HEK293 (cell line): ENCODE measurements at regions not wholly inside any gene's neighbourhood (a gene's known extent, or its start where the extent isn't known, plus 50 kb on each side); places are given as distances from the start of the nearest gene placed in this dataset.

ENCODE experiments used
- CTCF ChIA-PET: fragments of 350-600 bp; formaldehyde crosslinking; extraction: SDS; loops from one replicate; lab custom pipeline; 2021; ENCODE audit warnings: antibody characterized with exemption; lab: Yijun Ruan, JAX
- POLR2A ChIA-PET: fragments of 300-600 bp; formaldehyde crosslinking; extraction: SDS; loops from one replicate; lab custom pipeline; 2020; ENCODE audit warnings: antibody characterized with exemption, inconsistent platforms; lab: Yijun Ruan, JAX
- H3K27ac ChIP-seq: fragments of 200-500 bp; sonication (Bioruptor generic); 2 replicates; pipeline ENCODE4 v1.5.1; 2014; ENCODE audit warnings: low read depth, low read length, control low read depth, inconsistent platforms; ENCODE audit errors: extremely low read depth
- H3K36me3 ChIP-seq, 2 experiments: fragments of 200-500 bp in 1 of 2; sonication (Bioruptor generic) in 1 of 2; 1 replicate in 1 of 2; 2 replicates in 1 of 2; pipeline ENCODE4 v1.5.1; 2014 to 2017; ENCODE audit warnings: inconsistent platforms in 2 of 2, low read length in 2 of 2; ENCODE audit not compliant: control insufficient read depth in 2 of 2, insufficient read depth in 1 of 2
- H3K4me1 ChIP-seq: fragments of 200-500 bp; sonication (Bioruptor generic); 2 replicates; pipeline ENCODE4 v1.5.1; 2014; ENCODE audit warnings: mild to moderate bottlenecking, low read length, inconsistent platforms; ENCODE audit not compliant: control insufficient read depth, insufficient read depth
- H3K4me3 ChIP-seq: 2 replicates; pipeline ENCODE4 v1.5.1; 2011; ENCODE audit warnings: low read depth, mild to moderate bottlenecking, control low read depth, low read length, moderate library complexity
- H3K9me3 ChIP-seq: fragments of 200-500 bp; sonication (Bioruptor generic); 2 replicates; pipeline ENCODE4 v1.5.1; 2014; ENCODE audit warnings: low read depth, low read length, inconsistent platforms; ENCODE audit not compliant: control insufficient read depth, insufficient read depth
- GLI2 ChIP-seq: fragments of 450-650 bp; formaldehyde crosslinking; IDR thresholded peaks from 2 replicates; pipeline ENCODE4; 2017; ENCODE audit warnings: missing biosample characterization, missing genetic modification characterization, low read depth, borderline replicate concordance
- MZF1 ChIP-seq: fragments of 450-650 bp; formaldehyde crosslinking; IDR thresholded peaks from 2 replicates; pipeline ENCODE4 v1.5.1; 2017; ENCODE audit warnings: missing biosample characterization, missing genetic modification characterization, borderline replicate concordance
- SP2 ChIP-seq: fragments of 450-650 bp; formaldehyde crosslinking; IDR thresholded peaks from 2 replicates; pipeline ENCODE4 v1.5.1; 2016; ENCODE audit warnings: missing biosample characterization, missing genetic modification characterization
- TCF7L2 ChIP-seq: IDR thresholded peaks from 2 replicates; pipeline ENCODE4 v1.6.1; 2011; ENCODE audit warnings: low read depth, mild to moderate bottlenecking, inconsistent platforms, low read length, moderate library complexity, borderline replicate concordance
- YY2 ChIP-seq: fragments of 450-650 bp; formaldehyde crosslinking; IDR thresholded peaks from 2 replicates; pipeline ENCODE4 v1.5.1; 2016; ENCODE audit warnings: missing biosample characterization, missing genetic modification characterization
- ZFP41 ChIP-seq: fragments of 450-650 bp; formaldehyde crosslinking; IDR thresholded peaks from 2 replicates; pipeline ENCODE4 v1.5.1; 2016; ENCODE audit warnings: missing biosample characterization, missing genetic modification characterization, borderline replicate concordance
- ZNF148 ChIP-seq: fragments of 450-650 bp; formaldehyde crosslinking; IDR thresholded peaks from 2 replicates; pipeline ENCODE4 v1.5.0; 2017; ENCODE audit warnings: missing biosample characterization, missing genetic modification characterization, borderline replicate concordance
- ZNF174 ChIP-seq: fragments of 450-650 bp; formaldehyde crosslinking; IDR thresholded peaks from 2 replicates; pipeline ENCODE4 v1.5.0; 2017; ENCODE audit warnings: missing biosample characterization, mild to moderate bottlenecking, missing genetic modification characterization
- ZNF19 ChIP-seq: fragments of 450-650 bp; formaldehyde crosslinking; IDR thresholded peaks from 2 replicates; pipeline ENCODE4; 2016; ENCODE audit warnings: missing biosample characterization, missing genetic modification characterization, low read depth
- ZNF223 ChIP-seq: fragments of 450-650 bp; formaldehyde crosslinking; IDR thresholded peaks from 2 replicates; pipeline ENCODE4 v1.5.1; 2016; ENCODE audit warnings: missing biosample characterization, missing genetic modification characterization
- ZNF24 ChIP-seq: fragments of 450-650 bp; formaldehyde crosslinking; IDR thresholded peaks from 2 replicates; pipeline ENCODE4 v1.5.1; 2016; ENCODE audit warnings: missing biosample characterization, missing genetic modification characterization
- ZNF302 ChIP-seq: fragments of 450-650 bp; formaldehyde crosslinking; IDR thresholded peaks from 2 replicates; pipeline ENCODE4 v1.5.1; 2016; ENCODE audit warnings: missing biosample characterization, missing genetic modification characterization, low read depth
- ZNF350 ChIP-seq: fragments of 450-650 bp; formaldehyde crosslinking; IDR thresholded peaks from 2 replicates; pipeline ENCODE4 v1.5.0; 2017; ENCODE audit warnings: missing biosample characterization, mild to moderate bottlenecking, missing genetic modification characterization
- ZNF394 ChIP-seq: fragments of 450-650 bp; formaldehyde crosslinking; IDR thresholded peaks from 2 replicates; pipeline ENCODE4 v1.5.1; 2016; ENCODE audit warnings: missing biosample characterization, missing genetic modification characterization, mild to moderate bottlenecking, moderate library complexity, borderline replicate concordance
- ZNF416 ChIP-seq: fragments of 450-650 bp; formaldehyde crosslinking; IDR thresholded peaks from 2 replicates; pipeline ENCODE4 v1.5.1; 2016; ENCODE audit warnings: missing biosample characterization, missing genetic modification characterization
- ZNF423 ChIP-seq: fragments of 450-650 bp; formaldehyde crosslinking; IDR thresholded peaks from 2 replicates; pipeline ENCODE4 v1.5.1; 2016; ENCODE audit warnings: missing biosample characterization, missing genetic modification characterization
- ZNF621 ChIP-seq: fragments of 450-650 bp; formaldehyde crosslinking; IDR thresholded peaks from 2 replicates; pipeline ENCODE4 v1.5.1; 2017; ENCODE audit warnings: missing biosample characterization, missing genetic modification characterization
- ZNF645 ChIP-seq: fragments of 450-650 bp; formaldehyde crosslinking; IDR thresholded peaks from 2 replicates; pipeline ENCODE4; 2016; ENCODE audit warnings: missing biosample characterization, missing genetic modification characterization
- ZNF658 ChIP-seq: fragments of 450-650 bp; formaldehyde crosslinking; IDR thresholded peaks from 2 replicates; pipeline ENCODE4; 2016; ENCODE audit warnings: missing biosample characterization, missing genetic modification characterization
- ZNF791 ChIP-seq: fragments of 450-650 bp; formaldehyde crosslinking; IDR thresholded peaks from 2 replicates; pipeline ENCODE4 v1.5.1; 2016; ENCODE audit warnings: missing biosample characterization, missing genetic modification characterization
- ZNF830 ChIP-seq: fragments of 450-650 bp; IDR thresholded peaks from 2 replicates; pipeline ENCODE4 v1.5.0; 2018; ENCODE audit warnings: missing biosample characterization, missing genetic modification characterization, low read depth, mild to moderate bottlenecking, moderate library complexity
- TF ChIP-seq, protein P1 (sequence below): fragments of 450-650 bp; formaldehyde crosslinking; IDR thresholded peaks from 2 replicates; pipeline ENCODE4 v1.5.1; 2016; ENCODE audit warnings: missing biosample characterization, missing genetic modification characterization
- TF ChIP-seq, protein P2 (sequence below): fragments of 450-650 bp; formaldehyde crosslinking; IDR thresholded peaks from 2 replicates; pipeline ENCODE4 v1.5.1; 2016; ENCODE audit warnings: missing biosample characterization, missing genetic modification characterization

- CTCF ChIA-PET, result interaction anchor here (0.7 kb wide), 1 partner anchor 64 kb away, joined by 3 read pairs; no protein-coding TSS in a partner anchor
- POLR2A ChIA-PET, result no interaction called here
- Histone ChIP-seq H3K4me1 (no peaks in the 10 kb centered on the region), H3K4me3 (no peak overlapping the region), H3K9me3 (no peaks in the 10 kb centered on the region), H3K36me3 (no peaks in the 10 kb centered on the region)
- TF ChIP-seq ZNF223 (tag by site-specific recombination), result no peak
- no peak for TF ChIP-seq GLI2
- TF ChIP-seq ZNF791 (tag by site-specific recombination), result no peak
- TF ChIP-seq ZNF658 (tag by site-specific recombination), result no peak
- TF ChIP-seq, all 188 proteins: peak for 0
- no peak overlapping the region for H3K27ac ChIP-seq
Measured at GRCh38 chr7:126185959-126186580, 1066.7 kb downstream of the GRM8 start.

DNA sequence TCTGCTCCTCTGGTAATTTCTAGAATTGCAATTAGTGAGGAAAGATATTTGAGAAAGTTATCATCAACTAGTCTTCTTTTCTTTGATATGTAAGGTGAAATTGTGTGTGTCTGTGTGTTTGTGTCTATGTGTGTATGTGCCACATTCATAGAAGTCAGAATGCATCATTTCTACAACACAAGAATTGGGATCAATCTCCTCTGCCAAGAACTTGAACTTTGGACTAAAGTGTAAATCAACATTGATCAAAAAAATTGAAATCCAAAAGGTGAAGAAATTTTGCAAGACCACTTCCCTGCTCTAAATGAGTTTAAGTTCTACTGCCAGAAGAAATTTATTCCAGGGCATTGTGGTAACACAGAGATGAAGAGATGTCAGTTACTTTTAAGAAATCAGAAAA lies 1072.8 kb downstream of the GRM8 start:
- CTCF ChIA-PET, result no interaction called here
- H3K4me3 ChIP-seq, result no peak overlapping the region
- TF ChIP-seq ZNF621, result no peak
- no peak for TF ChIP-seq ZNF302 (tag by site-specific recombination)
- TF ChIP-seq, protein P1, sequence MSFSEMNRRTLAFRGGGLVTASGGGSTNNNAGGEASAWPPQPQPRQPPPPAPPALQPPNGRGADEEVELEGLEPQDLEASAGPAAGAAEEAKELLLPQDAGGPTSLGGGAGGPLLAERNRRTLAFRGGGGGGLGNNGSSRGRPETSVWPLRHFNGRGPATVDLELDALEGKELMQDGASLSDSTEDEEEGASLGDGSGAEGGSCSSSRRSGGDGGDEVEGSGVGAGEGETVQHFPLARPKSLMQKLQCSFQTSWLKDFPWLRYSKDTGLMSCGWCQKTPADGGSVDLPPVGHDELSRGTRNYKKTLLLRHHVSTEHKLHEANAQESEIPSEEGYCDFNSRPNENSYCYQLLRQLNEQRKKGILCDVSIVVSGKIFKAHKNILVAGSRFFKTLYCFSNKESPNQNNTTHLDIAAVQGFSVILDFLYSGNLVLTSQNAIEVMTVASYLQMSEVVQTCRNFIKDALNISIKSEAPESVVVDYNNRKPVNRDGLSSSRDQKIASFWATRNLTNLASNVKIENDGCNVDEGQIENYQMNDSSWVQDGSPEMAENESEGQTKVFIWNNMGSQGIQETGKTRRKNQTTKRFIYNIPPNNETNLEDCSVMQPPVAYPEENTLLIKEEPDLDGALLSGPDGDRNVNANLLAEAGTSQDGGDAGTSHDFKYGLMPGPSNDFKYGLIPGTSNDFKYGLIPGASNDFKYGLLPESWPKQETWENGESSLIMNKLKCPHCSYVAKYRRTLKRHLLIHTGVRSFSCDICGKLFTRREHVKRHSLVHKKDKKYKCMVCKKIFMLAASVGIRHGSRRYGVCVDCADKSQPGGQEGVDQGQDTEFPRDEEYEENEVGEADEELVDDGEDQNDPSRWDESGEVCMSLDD (tag by site-specific recombination), result no peak
- no peak for TF ChIP-seq ZNF174 (tag by site-specific recombination)
- no peak for TF ChIP-seq ZNF645 (tag by site-specific recombination)
- no peaks in the 10 kb centered on the region for H3K36me3 ChIP-seq
- POLR2A ChIA-PET, result no interaction called here
- no peak overlapping the region for H3K27ac ChIP-seq
- no peaks in the 10 kb centered on the region for H3K9me3 ChIP-seq
- H3K4me1 ChIP-seq, result no peaks in the 10 kb centered on the region

DNA sequence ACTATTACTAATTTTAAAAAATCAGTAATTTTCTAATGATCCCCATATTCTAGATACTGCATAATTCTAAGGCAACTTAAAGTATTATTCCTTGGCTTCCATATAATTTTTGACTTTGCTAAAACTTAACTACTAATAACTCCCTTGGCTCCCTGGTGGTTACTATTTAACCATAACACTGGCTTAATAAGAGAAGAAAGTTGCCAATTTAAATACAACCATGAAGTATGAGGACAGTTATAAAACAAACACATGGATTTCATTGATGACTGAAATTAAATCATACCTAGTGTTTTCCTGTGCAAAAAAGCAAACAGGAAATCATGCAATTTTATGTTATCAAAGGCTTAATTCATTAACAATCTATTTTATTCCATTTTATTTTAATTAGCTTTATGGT lies 1073.9 kb downstream of the GRM8 start:
- Histone ChIP-seq H3K4me3 (no peak overlapping the region), H3K9me3 (no peaks in the 10 kb centered on the region), H3K4me1 (no peaks in the 10 kb centered on the region), H3K27ac (no peak overlapping the region), H3K36me3 (no peaks in the 10 kb centered on the region)
- ChIA-PET POLR2A (no interaction called here), CTCF (no interaction called here)
- TF ChIP-seq ZNF394 (no peak), ZFP41 (tag by site-specific recombination) (no peak), SP2 (no peak), ZNF621 (no peak), ZNF148 (tag by site-specific recombination) (no peak), ZNF350 (no peak), ZNF19 (no peak), ZNF830 (tag by site-specific recombination) (no peak), ZNF24 (no peak), TCF7L2 (no peak), ZNF416 (tag by site-specific recombination) (no peak), YY2 (no peak), MZF1 (no peak), ZNF423 (tag by site-specific recombination) (no peak), ZNF645 (tag by site-specific recombination) (no peak)
- TF ChIP-seq, protein P2, sequence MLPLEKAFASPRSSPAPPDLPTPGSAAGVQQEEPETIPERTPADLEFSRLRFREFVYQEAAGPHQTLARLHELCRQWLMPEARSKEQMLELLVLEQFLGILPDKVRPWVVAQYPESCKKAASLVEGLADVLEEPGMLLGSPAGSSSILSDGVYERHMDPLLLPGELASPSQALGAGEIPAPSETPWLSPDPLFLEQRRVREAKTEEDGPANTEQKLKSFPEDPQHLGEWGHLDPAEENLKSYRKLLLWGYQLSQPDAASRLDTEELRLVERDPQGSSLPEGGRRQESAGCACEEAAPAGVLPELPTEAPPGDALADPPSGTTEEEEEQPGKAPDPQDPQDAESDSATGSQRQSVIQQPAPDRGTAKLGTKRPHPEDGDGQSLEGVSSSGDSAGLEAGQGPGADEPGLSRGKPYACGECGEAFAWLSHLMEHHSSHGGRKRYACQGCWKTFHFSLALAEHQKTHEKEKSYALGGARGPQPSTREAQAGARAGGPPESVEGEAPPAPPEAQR (tag by site-specific recombination), result no peak
